ENCODE measurements at regions not wholly inside any gene's neighbourhood (a gene's known extent, or its start where the extent isn't known, plus 50 kb on each side); places are given as distances from the start of the nearest gene placed in this dataset.
"Not testable (repeated sequence)": the region's sequence is repeated elsewhere in the genome, so short reads cannot be mapped to it uniquely, and the experiment has no call there.

GRCh38 chr4:158446106-158446505 lies 75.6 kb upstream of the RXFP1 start:
- WGBS, 2 experiments (ENCODE audit: insufficient coverage in 2 of 2), result 80% methylated on average over 2 of the region's 2 CpGs; no CpG with 5 or more reads in 1 of the 2 experiments
- no peaks in the 10 kb centered on the region for H3K4me1 ChIP-seq (ENCODE audit: control insufficient read depth, insufficient read depth, low read length, poor library complexity, severe bottlenecking)
- H3K36me3 ChIP-seq (ENCODE audit: control insufficient read depth, insufficient read depth, low read length), result no peaks in the 10 kb centered on the region

GRCh38 chr4:158450741-158451140 lies 70.9 kb upstream of the RXFP1 start:
- Histone ChIP-seq H3K27ac (ENCODE audit: low read depth, low read length, severe bottlenecking) (no peak overlapping the region), H3K9me3 (ENCODE audit: control insufficient read depth, low read length) (no peaks in the 10 kb centered on the region), H3K4me3 (ENCODE audit: extremely low read depth, insufficient read depth, low read length, poor library complexity, severe bottlenecking) (no peak overlapping the region), H3K4me1 (ENCODE audit: control insufficient read depth, insufficient read depth, low read length, poor library complexity, severe bottlenecking) (no peaks in the 10 kb centered on the region), H3K36me3 (ENCODE audit: control insufficient read depth, insufficient read depth, low read length) (no peaks in the 10 kb centered on the region)
- no CpG with 5 or more reads among the region's 1 CpG for WGBS, 2 experiments (ENCODE audit: insufficient coverage in 2 of 2)

More at GRCh38 chr4:158446106-158446505, 75.6 kb upstream of the RXFP1 start:
- no peak overlapping the region for H3K27ac ChIP-seq (ENCODE audit: low read depth, low read length, severe bottlenecking)
- H3K9me3 ChIP-seq (ENCODE audit: control insufficient read depth, low read length), result no peaks in the 10 kb centered on the region
- H3K4me3 ChIP-seq (ENCODE audit: extremely low read depth, insufficient read depth, low read length, poor library complexity, severe bottlenecking), result no peak overlapping the region

GRCh38 chr4:158452116-158452515 lies 69.6 kb upstream of the RXFP1 start:
- H3K9me3 ChIP-seq (ENCODE audit: control insufficient read depth, low read length); H3K4me1 ChIP-seq (ENCODE audit: control insufficient read depth, insufficient read depth, low read length, poor library complexity, severe bottlenecking); H3K27ac ChIP-seq (ENCODE audit: low read depth, low read length, severe bottlenecking); H3K36me3 ChIP-seq (ENCODE audit: control insufficient read depth, insufficient read depth, low read length); H3K4me3 ChIP-seq (ENCODE audit: extremely low read depth, insufficient read depth, low read length, poor library complexity, severe bottlenecking): not testable (repeated sequence)
- whole genome bisulfite sequencing, 2 experiments (ENCODE audit: insufficient coverage in 2 of 2), result 100% methylated on average over 1 of the region's 1 CpG; no CpG with 5 or more reads in 1 of the 2 experiments

- Histone ChIP-seq H3K36me3 (ENCODE audit: control insufficient read depth, insufficient read depth, low read length) (no peaks in the 10 kb centered on the region), H3K9me3 (ENCODE audit: control insufficient read depth, low read length) (no peaks in the 10 kb centered on the region), H3K4me3 (ENCODE audit: extremely low read depth, insufficient read depth, low read length, poor library complexity, severe bottlenecking) (no peak overlapping the region), H3K4me1 (ENCODE audit: control insufficient read depth, insufficient read depth, low read length, poor library complexity, severe bottlenecking) (no peaks in the 10 kb centered on the region), H3K27ac (ENCODE audit: low read depth, low read length, severe bottlenecking) (no peak overlapping the region)
- 71 to 100% methylated on average over 1 to 2 of the region's 2 CpGs for WGBS, 2 experiments (ENCODE audit: insufficient coverage in 2 of 2)
These were observed 63.3 kb upstream of the RXFP1 start for GRCh38 chr4:158458271-158458895.

- Histone ChIP-seq H3K9me3 (ENCODE audit: control insufficient read depth, low read length) (no peaks in the 10 kb centered on the region), H3K36me3 (ENCODE audit: control insufficient read depth, insufficient read depth, low read length) (no peaks in the 10 kb centered on the region), H3K27ac (ENCODE audit: low read depth, low read length, severe bottlenecking) (no peak overlapping the region), H3K4me3 (ENCODE audit: extremely low read depth, insufficient read depth, low read length, poor library complexity, severe bottlenecking) (no peak overlapping the region), H3K4me1 (ENCODE audit: control insufficient read depth, insufficient read depth, low read length, poor library complexity, severe bottlenecking) (no peaks in the 10 kb centered on the region)
These were observed 62.4 kb upstream of the RXFP1 start for GRCh38 chr4:158459085-158459820.

GRCh38 chr4:158461336-158461735 lies 60.3 kb upstream of the RXFP1 start:
- Histone ChIP-seq H3K4me1 (ENCODE audit: control insufficient read depth, insufficient read depth, low read length, poor library complexity, severe bottlenecking) (no peaks in the 10 kb centered on the region), H3K9me3 (ENCODE audit: control insufficient read depth, low read length) (no peaks in the 10 kb centered on the region), H3K27ac (ENCODE audit: low read depth, low read length, severe bottlenecking) (no peak overlapping the region), H3K36me3 (ENCODE audit: control insufficient read depth, insufficient read depth, low read length) (no peaks in the 10 kb centered on the region), H3K4me3 (ENCODE audit: extremely low read depth, insufficient read depth, low read length, poor library complexity, severe bottlenecking) (no peak overlapping the region)
- 69 to 82% methylated on average over 2 of the region's 2 CpGs for WGBS, 2 experiments (ENCODE audit: insufficient coverage in 2 of 2)

- no peak overlapping the region for H3K4me3 ChIP-seq (ENCODE audit: extremely low read depth, insufficient read depth, low read length, poor library complexity, severe bottlenecking)
These were observed 59.1 kb upstream of the RXFP1 start for GRCh38 chr4:158462611-158463010.

More at GRCh38 chr4:158462611-158463010, 59.1 kb upstream of the RXFP1 start:
- Histone ChIP-seq H3K4me1 (ENCODE audit: control insufficient read depth, insufficient read depth, low read length, poor library complexity, severe bottlenecking) (no peaks in the 10 kb centered on the region), H3K9me3 (ENCODE audit: control insufficient read depth, low read length) (no peaks in the 10 kb centered on the region), H3K27ac (ENCODE audit: low read depth, low read length, severe bottlenecking) (no peak overlapping the region), H3K36me3 (ENCODE audit: control insufficient read depth, insufficient read depth, low read length) (no peaks in the 10 kb centered on the region)
